Skin of body (tissue), 2 donors: ENCODE measurements at regions not wholly inside any gene's neighbourhood (a gene's known extent, or its start where the extent isn't known, plus 50 kb on each side); places are given as distances from the start of the nearest gene placed in this dataset. TPM values are rescaled to one million over a fixed set of nuclear protein-coding genes. Genes with fewer than 3 reads are reported as not detected.

Experiments
- DNase-seq: peaks from one replicate; lab custom pipeline; 2025; lab: John Stamatoyannopoulos, UW
- small RNA-seq: library from RNA; depleted of rRNA; stranded (forward); fragments of <200 nt; gene quantifications from one replicate; pipeline ENCODE3, GENCODE V24; 2014; ENCODE audit warnings: low replicate concordance

GRCh38 chr1:93013145-93014065, 52.1 kb upstream of the DIPK1A start:
- no peak for DNase-seq

GRCh38 chr1:93014168-93014567, 52.9 kb upstream of the DIPK1A start:
- DNase-seq = no peak

- no peak for DNase-seq
Measured at GRCh38 chr1:93015590-93015989, 54.3 kb upstream of the DIPK1A start.

GRCh38 chr1:93016171-93016570, 54.9 kb upstream of the DIPK1A start:
- DNase-seq = no peak

GRCh38 chr1:93021539-93022134, 57.4 kb upstream of the MTF2 start:
- DNase-seq = peak; percentile 9

GRCh38 chr1:93022580-93022979, 56.5 kb upstream of the MTF2 start:
- DNase-seq = no peak

- no peak for DNase-seq
Measured at GRCh38 chr1:93023281-93023680, 55.8 kb upstream of the MTF2 start.

- DNase-seq = no peak
Measured at GRCh38 chr1:93025572-93025971, 53.5 kb upstream of the MTF2 start.

GRCh38 chr1:93028542-93028941, 50.5 kb upstream of the MTF2 start:
- no peak for DNase-seq

Small RNA genes in the stretch of these regions (small RNA-seq; reads per million reads assigned to genes)
- gene RF00019 (not detected), gene RN7SKP123 (not detected)
